ENCODE measurements at regions not wholly inside any gene's neighbourhood (a gene's known extent, or its start where the extent isn't known, plus 50 kb on each side); places are given as distances from the start of the nearest gene placed in this dataset.

DNA sequence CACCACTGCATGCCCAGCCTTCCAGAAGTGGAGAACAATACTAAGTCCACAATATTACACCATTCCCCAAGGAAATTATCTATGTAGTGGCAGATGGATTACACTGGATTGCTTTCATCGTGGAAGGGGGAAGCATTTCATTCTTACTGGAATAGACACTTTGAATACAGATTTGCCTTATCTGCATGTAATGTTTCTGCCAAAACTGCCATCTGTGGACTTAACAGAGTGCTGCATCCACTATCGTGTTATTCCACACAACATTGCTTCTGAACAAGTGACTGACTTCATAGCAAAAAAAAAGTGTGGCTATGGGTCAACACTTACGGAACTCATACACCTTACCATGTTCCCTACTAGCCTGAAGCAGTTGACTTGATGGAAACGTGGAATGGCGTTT lies 536.9 kb downstream of the BRINP1 start:
- H3K36me3 Mint-ChIP-seq (ENCODE audit: insufficient read depth) = no peaks in the 10 kb centered on the region
- no peak overlapping the region for H3K4me3 Mint-ChIP-seq (ENCODE audit: low read depth)
- H3K27ac Mint-ChIP-seq = no peak overlapping the region
- TF ChIP-seq, protein P1, sequence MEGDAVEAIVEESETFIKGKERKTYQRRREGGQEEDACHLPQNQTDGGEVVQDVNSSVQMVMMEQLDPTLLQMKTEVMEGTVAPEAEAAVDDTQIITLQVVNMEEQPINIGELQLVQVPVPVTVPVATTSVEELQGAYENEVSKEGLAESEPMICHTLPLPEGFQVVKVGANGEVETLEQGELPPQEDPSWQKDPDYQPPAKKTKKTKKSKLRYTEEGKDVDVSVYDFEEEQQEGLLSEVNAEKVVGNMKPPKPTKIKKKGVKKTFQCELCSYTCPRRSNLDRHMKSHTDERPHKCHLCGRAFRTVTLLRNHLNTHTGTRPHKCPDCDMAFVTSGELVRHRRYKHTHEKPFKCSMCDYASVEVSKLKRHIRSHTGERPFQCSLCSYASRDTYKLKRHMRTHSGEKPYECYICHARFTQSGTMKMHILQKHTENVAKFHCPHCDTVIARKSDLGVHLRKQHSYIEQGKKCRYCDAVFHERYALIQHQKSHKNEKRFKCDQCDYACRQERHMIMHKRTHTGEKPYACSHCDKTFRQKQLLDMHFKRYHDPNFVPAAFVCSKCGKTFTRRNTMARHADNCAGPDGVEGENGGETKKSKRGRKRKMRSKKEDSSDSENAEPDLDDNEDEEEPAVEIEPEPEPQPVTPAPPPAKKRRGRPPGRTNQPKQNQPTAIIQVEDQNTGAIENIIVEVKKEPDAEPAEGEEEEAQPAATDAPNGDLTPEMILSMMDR (IDR thresholded peaks at IDR 0.05; ENCODE audit: unreplicated experiment) = no peak
- DNase-seq (ENCODE audit: low spot score, unreplicated experiment) = no peak
- H3K27me3 Mint-ChIP-seq = no peaks in the 10 kb centered on the region
- peaks cover 6% of the 10 kb centered on the region for H3K4me1 Mint-ChIP-seq (ENCODE audit: low read depth)
- H3K9me3 Mint-ChIP-seq (ENCODE audit: low read depth) = peaks cover 2% of the 10 kb centered on the region

DNA sequence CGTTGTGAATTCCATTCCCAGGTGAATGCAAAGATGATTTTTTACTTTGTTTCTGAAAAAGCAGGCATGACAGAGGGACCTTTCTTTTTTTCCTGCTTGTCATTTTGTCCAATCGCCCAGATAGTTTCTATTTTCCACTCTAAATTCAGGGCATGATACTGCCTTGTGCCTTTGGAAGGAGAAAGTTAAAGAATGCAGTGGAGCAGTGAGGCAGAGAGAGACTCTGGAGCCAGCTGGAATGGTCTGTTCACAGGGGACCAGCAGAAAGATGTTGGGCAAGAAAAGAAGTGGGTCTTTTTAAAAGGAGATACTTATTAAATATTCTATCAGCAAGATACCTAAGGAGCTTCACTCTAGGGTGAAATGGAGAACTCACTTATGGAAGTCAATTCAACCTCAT lies 532.3 kb downstream of the BRINP1 start:
- H3K9me3 Mint-ChIP-seq (ENCODE audit: low read depth) = peaks cover 2% of the 10 kb centered on the region
- no peak overlapping the region for H3K27ac Mint-ChIP-seq
- H3K27me3 Mint-ChIP-seq = no peaks in the 10 kb centered on the region
- TF ChIP-seq, protein P1 (IDR thresholded peaks at IDR 0.05; ENCODE audit: unreplicated experiment) = no peak
- no peak overlapping the region for H3K4me3 Mint-ChIP-seq (ENCODE audit: low read depth)
- no peaks in the 10 kb centered on the region for H3K36me3 Mint-ChIP-seq (ENCODE audit: insufficient read depth)
- peaks cover 15% of the 10 kb centered on the region for H3K4me1 Mint-ChIP-seq (ENCODE audit: low read depth)
- no peak for DNase-seq (ENCODE audit: low spot score, unreplicated experiment)

DNA sequence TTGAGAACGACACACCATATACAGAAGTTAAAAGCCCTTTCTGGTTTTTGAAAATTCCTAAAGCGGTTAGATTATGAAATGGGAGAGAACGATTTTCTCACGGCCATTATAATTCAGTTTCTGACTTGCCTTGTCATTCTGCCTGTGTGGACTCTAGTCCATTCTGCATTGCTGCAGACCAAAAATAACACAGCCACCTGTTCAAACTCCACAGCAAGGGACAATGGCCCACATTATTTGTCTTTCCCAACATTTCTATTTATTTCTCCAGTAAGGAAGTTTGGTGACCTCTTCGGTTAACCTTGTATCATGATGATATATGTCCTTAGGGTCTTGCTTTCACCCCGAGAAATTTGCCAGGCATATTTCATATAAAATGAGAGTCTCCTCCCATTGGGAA lies 497.7 kb downstream of the BRINP1 start:
- no peaks in the 10 kb centered on the region for H3K27me3 Mint-ChIP-seq
- TF ChIP-seq, protein P1 (IDR thresholded peaks at IDR 0.05; ENCODE audit: unreplicated experiment) = no peak
- H3K9me3 Mint-ChIP-seq (ENCODE audit: low read depth) = peaks cover 3% of the 10 kb centered on the region
- H3K4me1 Mint-ChIP-seq (ENCODE audit: low read depth) = peaks cover 2% of the 10 kb centered on the region
- DNase-seq (ENCODE audit: low spot score, unreplicated experiment) = no peak
- no peak overlapping the region for H3K27ac Mint-ChIP-seq
- H3K36me3 Mint-ChIP-seq (ENCODE audit: insufficient read depth) = no peaks in the 10 kb centered on the region
- no peak overlapping the region for H3K4me3 Mint-ChIP-seq (ENCODE audit: low read depth)

DNA sequence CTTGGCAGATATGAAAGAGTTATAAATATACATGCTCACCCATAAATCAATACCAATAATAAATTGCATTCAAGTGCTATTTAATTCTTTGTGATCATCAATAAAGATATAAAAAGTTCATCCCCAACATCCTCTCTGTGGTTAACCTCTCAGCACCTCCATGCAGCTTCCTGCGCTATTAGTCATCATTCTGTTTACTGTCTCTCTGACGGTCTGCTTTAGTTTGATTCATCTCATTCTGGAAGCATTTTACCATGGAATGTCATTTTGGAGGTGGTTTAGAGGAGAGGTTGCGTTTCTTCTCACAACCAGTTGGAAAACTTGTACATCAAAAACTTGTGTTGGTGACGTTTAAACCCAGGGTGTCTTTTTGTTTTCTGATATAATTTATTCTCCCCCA lies 486.6 kb downstream of the BRINP1 start:
- peaks cover 2% of the 10 kb centered on the region for H3K4me1 Mint-ChIP-seq (ENCODE audit: low read depth)
- no peaks in the 10 kb centered on the region for H3K36me3 Mint-ChIP-seq (ENCODE audit: insufficient read depth)
- no peak for DNase-seq (ENCODE audit: low spot score, unreplicated experiment)
- TF ChIP-seq, protein P1 (IDR thresholded peaks at IDR 0.05; ENCODE audit: unreplicated experiment) = no peak
- H3K9me3 Mint-ChIP-seq (ENCODE audit: low read depth) = no peaks in the 10 kb centered on the region
- no peak overlapping the region for H3K4me3 Mint-ChIP-seq (ENCODE audit: low read depth)
- no peaks in the 10 kb centered on the region for H3K27me3 Mint-ChIP-seq
- no peak overlapping the region for H3K27ac Mint-ChIP-seq

DNA sequence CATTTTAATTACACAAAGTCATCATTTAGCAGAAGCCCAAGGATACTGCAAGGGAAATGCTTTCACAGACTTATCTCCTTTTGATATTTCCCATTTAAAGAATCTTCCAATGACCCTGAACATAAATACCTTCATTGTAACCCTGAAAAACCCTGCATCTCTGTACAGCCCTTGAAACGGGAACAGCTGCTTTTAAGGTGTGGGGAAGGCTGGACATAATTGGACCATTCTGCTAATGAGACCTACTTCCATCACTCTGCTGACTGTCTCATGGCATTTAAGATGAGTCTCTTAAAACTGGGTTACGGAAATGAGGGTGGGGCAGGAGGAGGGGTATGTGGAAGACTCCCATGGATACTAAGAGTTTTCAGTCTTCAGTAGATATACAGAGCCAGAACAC lies 485.8 kb downstream of the BRINP1 start:
- Mint-ChIP-seq H3K4me3 (ENCODE audit: low read depth) (no peak overlapping the region), H3K36me3 (ENCODE audit: insufficient read depth) (no peaks in the 10 kb centered on the region), H3K9me3 (ENCODE audit: low read depth) (no peaks in the 10 kb centered on the region), H3K27ac (no peak overlapping the region), H3K4me1 (ENCODE audit: low read depth) (peaks cover 2% of the 10 kb centered on the region), H3K27me3 (no peaks in the 10 kb centered on the region)
- no peak for DNase-seq (ENCODE audit: low spot score, unreplicated experiment)
- TF ChIP-seq, protein P1 (IDR thresholded peaks at IDR 0.05; ENCODE audit: unreplicated experiment) = no peak

Measured in progenitor cell of endocrine pancreas (in vitro differentiated cells).